DMS53 (cell line): ENCODE measurements at regions not wholly inside any gene's neighbourhood (a gene's known extent, or its start where the extent isn't known, plus 50 kb on each side); places are given as distances from the start of the nearest gene placed in this dataset.
"Not testable (repeated sequence)": the region's sequence is repeated elsewhere in the genome, so short reads cannot be mapped to it uniquely, and the experiment has no call there.

Experiments
- DNase-seq: peaks from one replicate; lab custom pipeline; 2025; lab: John Stamatoyannopoulos, UW

DNA sequence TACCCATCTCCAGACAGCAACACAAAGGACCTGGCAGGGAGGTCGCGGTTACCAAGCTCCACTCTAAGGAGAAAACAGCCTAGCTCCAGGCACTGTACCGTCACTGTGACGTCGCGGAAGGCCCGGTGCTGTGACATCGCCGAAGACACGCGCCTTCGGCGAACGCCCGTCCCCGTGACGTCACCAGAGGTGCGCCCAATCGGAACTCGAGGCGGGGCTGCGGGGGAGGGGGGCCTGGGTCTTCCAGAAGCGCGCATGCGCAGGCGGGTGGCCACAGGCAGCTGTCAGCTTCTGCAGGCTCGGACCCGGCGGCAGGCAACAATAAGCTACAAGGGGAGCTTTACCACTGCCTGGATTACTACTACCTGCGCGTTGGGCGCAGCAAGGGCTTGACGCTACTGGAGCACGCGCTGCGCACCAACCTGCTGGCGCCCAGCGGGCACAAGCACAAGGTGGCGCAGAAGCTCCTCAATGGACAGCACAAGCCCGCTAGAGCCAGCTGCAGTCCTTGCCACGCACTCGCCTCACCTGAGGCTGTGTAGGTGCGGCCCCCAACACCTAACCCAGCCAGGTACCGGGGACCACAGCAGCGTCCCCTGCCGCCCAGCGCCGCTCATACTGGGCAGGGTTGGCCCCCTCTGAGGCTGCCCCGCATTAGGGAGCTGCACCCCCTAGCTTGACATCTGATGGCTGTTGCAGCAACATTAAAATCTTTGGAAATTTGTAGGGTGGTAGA, 208.4 kb downstream of the TPST1 start:
- DNase-seq: peak; percentile 100

DNA sequence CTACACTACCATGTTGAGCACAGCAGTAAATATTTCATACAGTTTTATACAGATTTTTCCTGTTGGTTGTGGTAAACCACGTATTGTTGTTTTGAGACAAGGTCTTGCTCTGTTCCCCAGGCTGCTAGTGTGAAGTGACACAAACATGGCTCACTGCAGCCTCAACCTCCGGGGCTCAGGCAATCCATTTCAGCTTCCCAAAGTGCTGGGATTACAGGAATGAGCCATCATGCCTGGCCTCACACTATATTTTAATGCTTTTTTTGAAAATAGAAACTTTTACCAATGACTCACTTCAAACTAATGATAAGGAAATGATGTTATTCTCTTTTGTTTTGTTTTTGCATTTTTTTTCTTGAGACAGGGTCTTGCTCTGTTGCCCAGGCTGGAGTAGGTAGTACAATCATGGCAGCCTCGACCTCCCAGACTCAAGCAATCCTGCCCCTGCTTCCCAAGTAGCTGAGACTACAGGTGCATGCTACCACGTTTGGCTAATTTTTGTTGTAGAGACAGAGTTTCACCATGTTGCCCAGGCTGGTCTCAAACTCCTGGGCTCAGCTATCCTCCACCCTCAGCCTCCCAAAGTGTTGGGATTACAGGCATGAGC, 210.6 kb downstream of the TPST1 start:
- no peak for DNase-seq

DNA sequence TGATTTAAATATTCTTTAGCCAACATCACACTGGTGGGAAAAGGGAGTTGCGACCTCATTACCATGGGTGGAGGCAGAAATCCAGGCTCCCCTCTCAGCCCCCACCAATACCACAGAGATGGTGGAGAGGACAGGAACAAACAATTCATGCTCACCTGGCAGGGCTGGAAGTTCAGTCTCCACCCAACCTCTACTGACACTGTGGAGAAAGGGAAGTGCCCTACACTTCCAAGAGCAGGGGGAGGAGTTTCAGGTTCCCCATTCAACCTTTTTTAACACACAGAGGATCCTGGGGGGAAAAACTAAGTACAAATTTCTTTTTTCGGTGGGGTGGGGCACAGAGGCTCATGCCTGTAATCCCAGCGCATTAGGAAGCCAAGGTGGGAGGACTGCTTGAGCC, 210.1 kb upstream of the KCTD7 start:
- DNase-seq: peak; percentile 29

DNA sequence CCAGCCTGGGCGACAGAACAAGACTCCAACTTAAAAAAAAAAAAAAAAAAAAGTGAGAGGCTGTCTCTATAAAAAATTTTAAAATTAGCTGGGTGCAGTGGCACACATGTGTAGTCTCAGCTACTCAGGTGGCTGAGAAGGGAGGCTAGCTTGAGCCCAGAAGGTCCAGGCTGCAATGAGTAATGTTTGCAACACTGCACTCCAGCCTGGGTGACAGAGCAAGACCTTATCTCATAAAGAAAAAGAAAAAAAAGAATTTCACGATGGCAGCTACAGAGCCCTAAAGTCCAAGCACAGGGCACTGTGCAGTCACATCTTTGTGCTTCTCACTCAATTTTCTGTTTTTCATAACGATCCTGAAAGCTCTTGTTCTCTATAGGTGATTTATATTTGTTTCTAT, 209.5 kb upstream of the KCTD7 start:
- no peak for DNase-seq

DNA sequence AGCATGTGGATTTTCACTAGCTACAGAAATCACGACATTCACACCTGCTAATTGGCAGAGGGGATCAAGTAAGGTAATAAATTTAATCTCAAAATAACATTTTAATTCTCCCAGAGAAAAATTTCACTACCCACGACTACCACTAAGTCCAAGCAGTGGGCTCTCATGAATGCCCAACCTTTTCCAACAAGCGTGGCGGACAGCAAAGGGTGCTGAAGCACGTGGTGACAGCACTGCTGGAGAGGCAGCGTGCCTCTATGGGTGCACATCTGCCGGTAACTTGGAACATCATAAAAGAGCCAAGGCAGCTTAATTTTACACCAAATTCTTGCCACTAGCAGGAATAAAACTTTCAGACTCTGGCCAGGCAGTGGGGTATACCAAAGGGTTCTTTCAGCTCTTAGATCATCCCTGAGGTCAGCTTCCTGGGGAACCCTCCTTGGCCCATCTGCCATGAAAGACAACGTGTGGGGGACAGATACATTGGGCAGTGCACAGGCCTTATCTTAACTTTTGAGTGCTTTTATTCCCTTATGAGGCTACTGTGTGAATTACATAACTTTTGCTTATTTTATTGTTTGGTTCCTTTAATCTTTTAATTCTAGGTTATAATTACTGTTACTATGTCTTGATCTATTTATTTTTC, 206.7 kb upstream of the KCTD7 start:
- no peak for DNase-seq

DNA sequence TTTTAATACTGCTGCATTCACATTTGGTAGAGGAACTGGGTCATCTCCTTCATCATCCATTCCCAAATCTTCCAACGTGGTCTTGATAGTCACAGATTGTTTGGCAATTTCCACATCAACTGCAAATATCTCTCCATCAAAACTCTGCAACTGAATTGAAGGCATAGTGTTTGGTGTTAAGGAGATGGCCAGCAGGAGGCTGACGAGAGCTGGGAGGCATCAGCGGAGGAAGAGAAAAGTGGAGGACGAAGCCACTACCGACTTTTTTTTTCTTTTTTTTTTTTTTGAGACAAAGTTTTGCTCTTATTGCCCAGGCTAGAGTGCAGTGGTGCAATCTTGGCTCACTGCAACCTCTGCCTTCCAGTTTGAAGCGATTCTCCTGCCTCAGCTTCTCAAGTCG, 205.0 kb upstream of the KCTD7 start:
- no peak for DNase-seq

DNA sequence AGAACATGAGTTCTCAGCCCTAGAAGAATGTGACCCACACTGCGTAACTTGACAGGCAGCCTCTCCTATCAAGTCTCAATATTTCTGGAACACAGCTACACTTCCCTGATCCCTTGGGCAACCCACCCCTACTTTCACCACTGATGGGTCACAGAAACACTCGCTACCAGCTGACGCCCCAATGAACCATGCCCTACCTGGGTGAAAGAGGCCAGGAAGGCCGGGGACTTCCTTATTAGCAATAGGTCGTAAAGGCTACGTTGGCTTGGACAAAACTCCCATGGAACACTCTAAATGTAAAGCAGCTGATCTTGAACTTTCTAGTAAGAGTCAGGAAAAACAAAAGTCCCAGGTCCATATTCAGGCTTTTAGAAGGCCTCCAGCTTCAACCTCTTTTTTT, 202.3 kb upstream of the KCTD7 start:
- DNase-seq: no peak

DNA sequence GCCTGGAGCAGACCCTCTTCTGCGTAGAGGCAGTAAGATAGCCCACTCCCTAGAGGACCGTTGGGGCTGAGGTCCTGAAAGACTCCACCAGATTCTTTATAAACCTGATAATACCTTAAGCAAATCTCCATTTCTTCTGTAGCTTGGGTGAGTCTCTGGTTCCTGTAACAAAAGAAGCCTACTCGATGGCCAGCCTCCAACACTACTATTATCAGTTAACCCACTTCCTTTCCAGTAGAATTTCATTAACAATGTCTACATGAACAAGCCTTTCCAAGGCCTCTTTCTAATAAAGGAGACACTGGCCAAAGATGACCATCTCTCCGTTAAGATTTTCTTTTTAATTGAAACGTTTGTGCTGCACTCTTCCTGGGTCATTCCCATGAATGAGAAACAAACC, 201.7 kb upstream of the KCTD7 start:
- DNase-seq: no peak

DNA sequence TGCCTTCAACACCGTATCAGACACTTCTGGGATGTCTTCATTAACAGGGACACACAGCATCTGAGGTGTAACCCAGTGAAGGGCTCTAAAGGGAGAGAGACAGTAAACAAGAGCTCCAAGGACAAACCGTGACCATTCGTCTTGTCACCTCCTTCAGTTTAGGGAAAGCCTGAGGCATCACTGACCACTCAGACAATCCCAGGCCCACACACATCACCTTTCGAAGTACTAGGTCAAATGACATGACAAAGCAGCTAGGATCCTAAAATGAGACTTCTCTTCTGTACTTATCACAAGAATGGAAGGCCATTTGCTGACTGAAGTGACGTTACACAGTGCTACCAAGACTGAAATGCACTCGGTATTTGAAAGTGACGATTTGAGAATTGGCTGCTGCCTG, 200.7 kb upstream of the KCTD7 start:
- no peak for DNase-seq

DNA sequence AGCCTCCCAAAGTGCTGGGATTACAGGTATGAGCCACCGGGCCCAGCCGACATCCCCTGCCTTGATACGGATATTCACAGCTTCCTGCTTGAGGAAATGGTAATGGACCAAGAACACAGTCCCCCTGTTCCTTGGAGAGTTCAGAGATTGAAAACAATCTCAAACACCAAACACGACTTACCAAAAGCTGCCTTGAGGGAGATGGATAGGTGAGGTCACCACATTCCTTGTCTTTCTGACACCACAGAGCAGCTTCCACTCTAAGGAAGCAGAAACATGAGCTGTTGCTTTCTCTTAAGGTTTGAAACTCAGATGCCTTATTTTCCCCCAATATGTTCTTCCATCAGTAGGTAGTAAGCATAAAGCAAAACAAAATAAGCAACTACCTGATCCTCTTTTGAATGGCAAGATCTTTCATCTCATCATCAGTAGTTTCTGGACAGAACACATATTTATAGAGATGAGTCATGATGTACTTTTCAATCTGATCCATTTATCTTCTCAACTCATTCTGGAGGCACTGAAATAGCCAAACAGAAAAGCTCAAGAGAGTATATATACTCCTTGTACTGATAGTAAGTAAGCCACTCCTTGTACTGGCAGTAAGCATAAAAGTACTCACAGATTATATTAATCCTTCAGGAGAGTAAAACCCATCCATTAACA, 199.1 kb upstream of the KCTD7 start:
- DNase-seq: peak; percentile 27

DNA sequence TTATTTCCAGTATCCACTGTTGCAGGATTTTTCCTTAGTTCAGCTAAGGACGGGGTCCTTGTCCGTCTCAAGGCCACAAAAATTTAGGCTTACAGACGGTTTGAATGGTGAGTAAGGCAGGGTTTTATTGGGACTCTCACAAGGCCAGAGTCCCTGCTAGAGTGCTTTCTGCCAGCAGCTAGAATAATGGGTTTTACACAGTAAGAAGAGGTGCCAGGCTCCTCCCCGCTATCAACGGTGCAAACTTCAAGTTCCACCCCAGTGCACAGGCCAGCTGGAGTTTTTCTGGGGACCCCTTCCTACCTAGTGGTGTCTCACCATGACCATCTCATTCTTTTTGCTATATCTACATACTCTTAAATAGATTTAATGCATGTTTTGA, 198.5 kb upstream of the KCTD7 start:
- no peak for DNase-seq

DNA sequence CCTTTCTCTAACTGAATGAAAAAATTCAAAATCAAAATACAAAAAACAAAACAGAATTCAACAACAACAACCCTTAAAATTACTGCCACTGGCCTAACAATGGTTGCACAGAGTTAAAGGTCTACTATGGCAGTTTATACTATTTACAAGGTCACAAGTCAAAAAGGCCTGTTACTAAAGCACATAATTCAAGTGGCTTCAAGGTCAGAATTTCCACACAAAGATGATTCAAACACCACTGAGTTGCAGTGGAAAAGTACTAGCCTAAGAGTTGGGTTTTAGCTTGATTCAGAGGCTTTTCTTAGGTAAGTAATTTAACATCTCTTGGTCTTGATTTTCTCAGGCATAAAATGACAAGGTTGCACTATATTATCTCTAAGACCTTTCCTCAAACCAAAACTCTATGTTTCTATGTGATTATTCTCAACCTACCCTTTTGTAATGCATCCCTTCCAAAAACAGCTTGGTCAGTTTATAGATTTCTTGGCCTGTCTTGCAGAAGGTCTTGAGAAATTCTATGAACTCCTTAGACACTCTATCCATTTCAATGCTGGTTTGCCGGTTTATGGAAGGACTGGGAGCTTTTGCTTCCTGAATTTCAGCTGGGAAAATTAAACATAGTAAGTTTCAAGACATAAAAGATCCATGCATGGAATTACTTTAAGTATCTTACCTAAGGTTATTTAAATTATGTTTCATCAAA, 189.8 kb upstream of the KCTD7 start:
- peak; percentile 19 for DNase-seq

DNA sequence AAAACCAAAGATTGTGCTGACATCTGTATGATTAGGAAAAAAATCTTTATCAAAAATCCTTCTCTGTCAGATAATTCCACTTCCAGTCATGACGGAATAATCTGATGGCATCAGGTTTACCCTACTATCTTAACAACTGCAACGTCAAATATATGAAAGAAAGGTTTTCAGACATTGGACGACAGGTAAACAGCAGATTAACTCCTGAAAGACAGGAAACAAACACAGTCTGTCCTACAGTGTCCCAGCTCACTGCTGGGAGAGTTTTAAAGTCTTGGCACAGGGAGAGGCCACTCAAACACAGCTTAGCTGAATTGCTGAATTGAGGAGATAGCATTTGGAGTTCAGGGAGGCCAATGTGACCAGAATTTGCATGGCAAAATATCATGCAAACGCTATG, 186.3 kb upstream of the KCTD7 start:
- no peak for DNase-seq

DNA sequence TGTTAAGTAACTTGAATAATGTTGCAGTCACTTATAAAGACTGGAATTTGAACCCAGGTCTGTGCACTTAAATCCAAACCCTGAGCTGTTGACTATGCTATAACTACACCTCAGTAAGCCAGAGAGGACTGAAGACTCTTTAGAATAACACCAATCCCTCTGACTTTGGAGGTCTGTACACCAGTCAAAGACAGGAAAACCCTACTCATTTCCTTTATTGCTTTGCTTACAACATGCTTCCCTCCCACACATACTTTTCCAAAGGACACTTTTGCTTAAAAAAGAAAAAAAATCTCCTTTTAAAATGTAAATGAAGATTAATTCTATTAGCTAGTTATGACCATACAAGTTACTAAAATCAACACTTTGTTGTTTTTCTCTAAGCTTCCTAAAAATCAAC, 184.7 kb upstream of the KCTD7 start:
- DNase-seq: no peak

DNA sequence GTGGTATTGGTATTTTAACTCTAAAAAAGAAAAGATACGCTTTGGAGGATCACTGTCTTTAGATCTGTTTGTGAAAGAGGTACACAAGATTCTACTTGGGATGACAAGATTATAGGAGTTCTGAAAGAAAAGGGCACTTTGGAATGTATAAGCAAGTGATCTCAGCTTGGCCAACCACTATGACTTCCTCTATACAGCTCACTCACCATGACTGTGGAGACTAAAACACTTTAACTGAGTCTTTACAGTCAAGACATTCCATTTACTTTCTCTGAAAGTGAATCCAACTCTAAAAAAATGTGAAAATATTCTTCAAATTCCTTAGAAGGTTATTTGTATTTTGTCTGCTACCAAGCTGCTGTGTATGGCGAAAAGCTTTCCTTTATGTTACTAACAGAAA, 181.7 kb upstream of the KCTD7 start:
- not testable (repeated sequence) for DNase-seq

DNA sequence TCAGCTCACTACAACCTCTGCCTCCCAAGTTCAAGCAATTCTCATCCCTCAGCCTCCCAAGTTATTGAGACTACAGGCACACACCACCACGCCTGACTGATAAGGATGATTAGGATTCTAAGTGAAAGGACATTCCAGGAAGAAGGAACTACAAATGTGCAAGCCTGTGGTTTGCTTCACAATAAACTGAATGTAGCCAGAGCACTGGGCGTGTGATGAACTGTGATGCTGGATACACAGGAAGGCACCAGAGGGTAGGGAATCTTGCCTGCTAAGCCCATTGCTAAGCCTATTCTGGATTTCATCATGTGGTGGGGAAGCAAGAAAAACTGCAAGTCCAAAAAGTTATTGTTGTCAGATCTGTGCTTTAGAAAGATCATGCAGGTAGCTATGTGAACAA, 177.9 kb upstream of the KCTD7 start:
- DNase-seq: not testable (repeated sequence)

DNA sequence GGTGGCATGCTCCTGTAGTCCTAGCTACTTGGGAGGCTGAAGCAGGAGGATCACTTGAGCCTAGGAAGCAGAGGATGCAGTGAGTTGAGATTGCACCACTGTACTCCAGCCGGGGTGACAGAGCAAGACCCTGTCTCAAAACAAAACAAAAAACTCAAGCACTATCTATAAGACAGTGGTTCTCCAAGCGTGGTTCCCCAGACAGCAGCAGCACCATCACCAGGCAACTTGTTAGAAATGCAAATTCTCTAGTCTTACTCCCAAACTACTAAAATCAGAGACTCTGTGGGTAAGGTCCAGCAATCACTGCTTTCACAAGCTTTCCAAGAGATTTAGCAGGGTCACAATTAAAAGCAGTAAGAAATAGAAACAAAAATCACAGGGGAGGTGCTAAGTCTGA, 177.0 kb upstream of the KCTD7 start:
- not testable (repeated sequence) for DNase-seq

DNA sequence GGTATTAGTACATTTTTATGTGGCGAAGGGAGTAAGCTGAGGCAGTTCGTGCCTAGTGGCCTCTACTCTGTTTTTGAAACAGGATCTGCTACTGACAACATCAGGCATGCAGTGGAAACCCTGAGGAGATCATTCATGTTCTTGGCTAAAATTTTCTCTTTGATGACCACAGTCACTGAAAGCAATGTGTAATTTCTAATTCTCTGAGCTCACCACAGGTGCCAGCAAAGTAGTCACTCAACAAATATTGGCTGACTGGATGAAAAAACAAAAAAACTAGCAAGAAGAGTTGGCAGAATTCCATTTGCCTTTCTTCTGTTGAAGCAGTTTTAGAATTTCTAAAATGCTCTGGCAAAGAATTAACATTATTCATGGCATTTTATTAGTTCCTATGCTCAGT, 176.5 kb upstream of the KCTD7 start:
- DNase-seq: peak; percentile 66

DNA sequence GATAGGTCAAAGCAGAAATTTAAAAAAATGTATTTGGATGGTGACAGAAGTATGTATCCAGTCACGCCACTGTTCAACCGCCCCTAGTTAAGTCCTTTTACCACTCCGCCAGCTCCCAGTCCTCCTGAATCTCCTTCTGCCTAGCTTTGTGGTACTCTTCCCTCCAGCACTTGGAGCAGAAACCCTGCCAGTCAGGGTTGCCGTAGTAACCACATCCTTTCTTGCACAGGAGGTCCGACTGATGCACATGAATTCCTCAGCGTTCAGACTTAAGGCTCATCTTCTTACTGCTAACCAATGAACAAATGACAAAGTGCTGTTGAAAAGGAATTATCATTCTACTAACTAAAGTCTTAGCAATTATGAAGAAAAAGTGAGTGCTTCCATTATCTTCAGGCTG, 175.3 kb upstream of the KCTD7 start:
- no peak for DNase-seq

DNA sequence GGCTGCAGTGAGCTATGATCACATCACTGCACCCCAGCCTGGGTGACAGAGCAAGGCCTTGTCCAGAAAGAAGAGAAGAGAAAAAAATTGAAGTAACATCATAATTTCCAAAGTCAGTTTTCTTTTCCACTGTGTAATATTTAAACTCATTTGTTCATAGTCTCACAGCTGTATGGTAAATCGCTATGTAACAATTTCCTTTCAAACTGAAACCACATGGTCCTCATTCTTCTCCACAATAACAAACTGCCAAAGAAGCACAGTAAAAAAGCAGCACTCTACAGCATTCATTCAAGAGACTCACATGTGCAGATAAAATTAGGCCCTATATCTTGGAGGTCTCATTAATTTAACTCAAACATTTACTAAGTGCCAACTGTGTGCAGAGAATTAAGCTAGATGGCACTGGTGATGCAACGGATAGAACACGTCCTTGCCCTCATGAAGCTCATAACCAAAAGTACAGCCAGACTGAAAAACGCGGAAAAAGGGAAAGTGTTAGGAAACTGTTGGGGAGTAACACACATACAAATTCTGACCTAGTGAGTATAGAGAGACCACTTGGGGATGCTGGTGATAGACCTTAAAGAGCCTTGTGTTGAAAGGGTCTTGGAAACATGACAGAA, 174.0 kb upstream of the KCTD7 start:
- DNase-seq: no peak

DNA sequence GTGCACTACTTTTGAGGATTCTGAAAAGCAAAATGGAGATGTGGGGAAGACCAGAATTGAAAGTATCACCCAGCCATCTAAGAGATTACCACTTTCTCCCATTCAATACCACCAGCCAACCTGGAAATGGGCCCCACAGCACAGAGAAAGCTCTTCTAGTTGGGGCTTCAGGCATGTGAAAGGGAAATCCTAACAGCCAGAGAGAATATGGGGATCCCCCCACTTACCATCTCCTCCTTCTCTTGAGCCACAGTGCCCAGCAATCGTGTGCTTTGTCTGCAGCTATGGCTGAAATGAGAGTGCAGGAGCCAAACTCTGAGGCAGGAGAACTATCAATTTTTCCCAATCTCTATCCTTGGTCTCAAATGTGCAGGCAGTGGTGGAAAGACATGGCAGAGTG, 173.2 kb upstream of the KCTD7 start:
- not testable (repeated sequence) for DNase-seq

DNA sequence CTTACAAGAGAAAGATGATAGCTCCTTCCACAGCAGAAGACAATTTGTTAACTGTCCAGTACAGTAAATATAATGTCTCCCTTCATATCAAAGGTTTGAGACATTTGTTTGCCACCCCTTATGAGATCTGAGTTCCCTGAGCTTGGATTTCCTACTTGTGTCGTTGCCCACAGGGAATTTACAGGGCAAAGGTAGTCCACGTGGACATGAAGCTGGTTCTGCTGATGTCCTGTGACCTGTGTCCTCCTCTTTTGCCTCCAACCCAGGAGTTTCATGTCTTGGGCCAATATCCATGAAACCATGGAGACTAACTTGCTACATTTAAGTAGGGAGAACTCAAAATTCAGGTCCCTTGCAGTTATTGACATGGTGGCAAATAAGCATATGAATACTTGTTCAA, 172.2 kb upstream of the KCTD7 start:
- DNase-seq: not testable (repeated sequence)
